ENCODE measurements at regions not wholly inside any gene's neighbourhood (a gene's known extent, or its start where the extent isn't known, plus 50 kb on each side); places are given as distances from the start of the nearest gene placed in this dataset.

DNA sequence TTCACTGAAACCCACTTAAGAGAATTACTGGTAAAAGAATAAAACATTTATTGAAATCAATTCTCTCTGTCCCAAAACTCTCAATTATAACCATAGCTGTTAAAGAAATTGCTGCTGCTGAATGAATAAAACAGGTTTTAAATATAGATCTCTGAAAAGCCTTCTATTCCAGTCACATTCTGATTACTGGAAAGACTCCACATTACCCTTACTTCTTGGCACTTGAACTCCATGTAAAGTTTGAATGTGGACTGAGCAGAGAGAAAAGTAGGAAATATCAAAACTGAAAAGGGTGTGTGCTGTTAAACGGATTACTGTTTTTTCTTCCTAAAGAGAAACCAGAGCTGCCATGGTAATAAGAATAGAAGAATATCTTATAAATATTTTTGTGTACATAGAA lies 655.3 kb upstream of the SETBP1 start:
- no peak for DNase-seq

DNA sequence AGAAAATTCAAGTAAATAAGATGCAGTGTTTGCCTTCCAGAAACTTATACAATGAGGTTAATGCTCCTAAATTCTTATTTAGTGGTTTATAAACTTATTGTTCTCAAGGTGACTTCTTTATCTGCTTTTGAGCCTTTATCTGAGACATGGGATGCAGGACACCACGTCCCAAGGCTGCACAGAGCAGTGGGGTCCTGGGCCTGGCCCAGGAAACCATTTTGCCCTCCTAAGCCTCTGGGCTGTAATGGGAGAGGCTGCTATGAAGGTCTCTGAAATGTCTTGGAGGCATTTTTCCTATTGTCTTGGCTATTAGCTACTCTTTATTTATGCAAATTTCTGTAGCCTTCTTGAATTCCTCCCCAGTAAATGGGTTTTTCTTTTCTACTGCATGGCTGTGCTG lies 652.6 kb upstream of the SETBP1 start:
- no peak for DNase-seq

DNA sequence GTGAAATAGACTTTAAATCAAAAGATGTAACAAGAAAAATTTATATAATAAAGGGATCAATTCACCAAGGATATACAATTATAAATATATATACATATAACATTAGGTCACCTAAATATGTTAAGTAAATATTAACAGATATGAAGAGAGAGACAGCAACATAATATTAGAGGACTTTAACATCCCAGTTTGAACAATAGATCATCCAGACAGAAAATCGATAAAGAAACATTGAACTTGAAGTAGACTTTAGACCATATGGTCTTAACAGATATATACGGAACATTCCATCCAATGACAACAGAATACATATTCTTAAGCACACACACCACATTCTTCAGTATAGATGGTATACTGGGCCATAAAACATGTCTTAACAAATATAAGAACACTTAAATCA lies 649.6 kb upstream of the SETBP1 start:
- no peak for DNase-seq

DNA sequence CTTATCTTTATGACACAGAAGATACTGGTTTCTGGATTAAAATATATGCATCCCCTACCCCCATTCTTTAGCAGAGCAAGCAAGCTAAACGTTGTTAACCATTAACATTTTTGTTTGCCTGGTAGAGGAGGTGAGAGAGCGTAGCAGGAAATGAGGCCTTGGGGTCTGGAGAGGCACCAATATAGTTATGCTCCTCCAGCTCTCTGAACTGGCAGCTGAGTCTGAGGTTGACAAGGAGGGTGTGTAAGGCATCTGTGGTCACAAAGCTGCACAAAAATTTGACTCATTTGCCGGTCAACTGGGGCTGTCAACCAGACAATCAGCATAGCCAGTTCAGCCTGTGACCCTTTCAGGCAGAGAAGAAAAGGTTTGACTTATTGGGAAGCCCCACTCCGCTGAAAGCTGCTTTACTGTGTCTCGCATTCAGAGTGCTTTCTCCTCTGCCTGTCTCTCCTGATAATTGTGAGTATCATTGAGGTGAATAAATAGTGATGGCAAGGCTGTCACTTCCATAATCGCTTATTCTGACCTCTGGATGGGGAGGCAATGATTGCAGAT lies 647.5 kb upstream of the SETBP1 start:
- DNase-seq: no peak

DNA sequence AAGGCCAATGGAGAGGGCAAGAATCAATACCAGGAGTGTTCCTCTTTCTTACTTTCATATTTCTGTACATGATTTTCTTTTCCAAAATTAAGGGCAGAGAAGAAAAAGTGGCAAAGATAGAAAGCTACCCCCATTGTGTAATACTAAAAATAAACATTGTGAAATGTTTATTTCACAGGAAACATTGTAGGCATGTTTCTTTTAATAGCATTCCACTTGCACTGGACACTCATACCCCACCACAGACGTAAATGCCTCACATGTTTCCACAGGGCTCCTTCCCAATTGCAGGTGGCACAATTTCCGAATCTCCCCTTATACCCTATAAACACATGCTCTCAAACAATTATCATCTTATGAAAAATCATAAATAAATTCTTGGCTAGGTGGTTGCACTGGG lies 645.1 kb upstream of the SETBP1 start:
- DNase-seq: no peak

DNA sequence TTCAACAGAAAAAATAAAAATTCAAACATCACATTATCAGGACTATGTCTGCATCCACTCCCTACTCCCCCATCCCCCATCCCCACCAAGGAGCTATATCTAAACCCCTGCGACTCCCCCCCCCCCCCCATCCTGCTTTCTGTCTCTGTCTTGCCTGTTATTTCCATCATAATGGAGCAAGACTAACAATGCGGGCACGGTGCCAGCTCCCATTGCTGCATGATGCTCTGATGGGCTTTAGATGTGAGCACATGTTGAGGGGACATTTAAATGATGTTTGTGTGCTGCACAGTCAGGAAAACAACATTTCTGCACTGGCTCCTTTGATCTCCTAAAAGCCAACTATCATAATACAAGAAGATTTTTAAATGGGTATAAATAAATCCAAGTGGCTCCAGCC lies 644.2 kb upstream of the SETBP1 start:
- DNase-seq: no peak

DNA sequence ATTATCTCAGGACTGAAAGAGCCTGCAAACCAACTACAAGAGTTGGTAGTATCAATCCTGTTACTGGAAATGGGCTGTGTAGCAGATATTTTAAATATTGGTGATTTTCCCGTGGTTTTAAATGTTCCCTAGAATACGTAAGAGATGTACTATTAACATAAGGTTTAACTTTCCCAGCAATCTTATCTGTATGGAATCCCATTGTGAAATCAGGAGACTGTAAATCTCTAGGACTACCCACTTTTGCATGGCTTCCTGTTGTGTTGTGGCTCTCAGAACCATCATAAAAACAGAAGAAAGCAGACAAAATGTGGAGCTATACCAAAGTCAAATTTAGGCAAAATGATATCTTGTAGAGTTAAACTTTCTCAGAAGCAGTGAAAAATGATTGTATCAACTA lies 641.5 kb upstream of the SETBP1 start:
- no peak for DNase-seq

DNA sequence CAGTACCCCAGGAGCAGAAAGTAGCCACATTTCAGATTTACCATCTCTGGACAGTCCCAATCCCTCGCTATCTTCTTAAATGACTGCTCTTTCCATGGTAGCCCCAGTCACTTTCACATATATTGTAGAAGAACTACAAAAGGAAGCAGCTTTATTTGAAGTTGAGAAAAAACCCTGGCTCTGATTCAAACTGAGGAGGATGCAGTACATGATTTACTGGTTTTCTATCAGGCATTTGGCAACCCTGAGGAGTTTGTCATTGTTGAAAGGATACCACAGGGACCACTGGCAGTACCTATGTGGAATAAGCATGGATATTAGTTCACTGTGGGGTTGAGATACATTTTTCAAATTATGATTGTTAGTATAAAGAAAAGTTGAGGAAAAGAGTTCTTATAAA lies 640.9 kb upstream of the SETBP1 start:
- DNase-seq: no peak

DNA sequence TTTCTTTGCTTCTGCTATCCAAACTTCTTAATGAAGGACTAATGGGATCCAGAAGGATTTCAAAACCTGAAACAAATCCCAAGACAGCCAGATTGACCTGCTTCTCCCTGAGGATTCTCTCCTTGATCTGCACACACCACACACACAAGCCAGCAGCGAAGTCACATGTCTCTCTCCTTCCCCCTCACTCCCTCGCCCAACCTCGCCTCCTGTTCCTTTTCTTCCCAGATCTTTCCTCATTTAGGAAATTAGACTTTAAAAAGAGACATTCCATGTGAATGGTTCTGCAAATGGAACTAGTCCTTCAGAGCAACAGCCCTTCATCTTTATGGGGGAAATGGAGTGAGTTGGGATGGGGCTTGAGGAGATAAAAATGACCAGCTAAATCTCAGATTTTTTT lies 639.1 kb upstream of the SETBP1 start:
- no peak for DNase-seq

DNA sequence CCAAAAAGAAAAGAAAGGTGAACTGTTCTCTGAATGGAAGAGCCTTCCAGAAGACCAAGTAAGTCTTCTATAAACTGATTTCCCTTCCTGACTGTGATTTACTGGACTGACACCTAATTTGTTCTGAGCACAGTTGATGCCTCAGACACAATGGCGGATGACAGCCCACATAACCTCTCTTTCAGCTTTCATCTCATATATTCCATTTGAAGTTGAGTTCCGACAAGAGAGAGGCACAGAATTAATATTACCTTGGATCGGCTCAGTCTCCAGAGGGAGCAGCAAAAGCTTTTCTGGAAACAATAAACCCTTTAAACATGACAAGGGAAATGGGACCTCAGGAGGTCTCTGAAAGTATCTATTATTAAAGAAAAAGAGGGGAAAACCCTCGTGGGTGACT lies 638.7 kb upstream of the SETBP1 start:
- DNase-seq: no peak

DNA sequence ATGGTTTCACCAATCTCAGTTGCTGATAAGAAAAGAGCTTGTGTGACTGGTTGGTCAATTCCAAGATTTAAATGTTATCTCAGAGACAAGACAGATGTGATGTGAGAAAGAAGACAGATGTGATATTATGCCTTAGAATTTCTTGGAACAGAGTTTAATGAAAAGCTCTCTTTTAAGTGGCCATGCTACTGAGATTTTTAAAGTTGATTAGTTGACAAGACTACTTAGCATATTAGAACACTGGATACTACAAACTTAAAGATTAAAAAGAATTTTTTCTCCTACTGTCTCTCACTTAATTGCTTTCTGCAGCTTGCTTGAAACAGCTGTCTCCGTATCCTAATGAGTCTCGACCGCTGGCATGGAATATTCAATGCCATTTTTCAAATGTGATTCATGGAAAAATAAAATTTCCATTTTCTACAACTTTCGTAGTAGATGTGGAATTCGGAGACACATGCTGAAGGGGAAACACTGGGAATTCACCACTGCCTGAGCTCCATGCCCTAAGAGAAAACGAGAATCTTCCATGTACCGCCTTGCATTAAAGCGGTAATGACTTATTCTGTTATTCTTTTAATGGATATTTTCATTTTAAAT lies 634.2 kb upstream of the SETBP1 start:
- DNase-seq: no peak

DNA sequence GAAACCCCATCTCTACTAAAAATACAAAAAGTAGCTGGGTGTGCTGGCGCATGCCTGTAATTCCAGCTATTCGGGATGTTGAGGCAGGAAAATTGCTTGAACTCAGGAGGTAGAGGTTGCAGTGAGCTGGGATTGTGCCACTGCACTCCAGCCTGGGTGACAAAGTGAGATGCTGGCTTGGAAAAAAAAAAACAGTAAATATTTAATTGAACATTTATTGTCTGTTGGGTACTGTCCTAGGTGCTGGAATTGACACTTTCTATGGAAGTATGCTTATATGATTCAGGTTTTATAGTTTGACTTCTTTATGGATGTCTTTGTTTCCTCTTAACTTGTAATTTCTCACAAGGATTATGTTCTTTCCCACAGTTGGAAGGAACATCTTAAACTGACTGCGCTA lies 633.1 kb upstream of the SETBP1 start:
- no peak for DNase-seq

DNA sequence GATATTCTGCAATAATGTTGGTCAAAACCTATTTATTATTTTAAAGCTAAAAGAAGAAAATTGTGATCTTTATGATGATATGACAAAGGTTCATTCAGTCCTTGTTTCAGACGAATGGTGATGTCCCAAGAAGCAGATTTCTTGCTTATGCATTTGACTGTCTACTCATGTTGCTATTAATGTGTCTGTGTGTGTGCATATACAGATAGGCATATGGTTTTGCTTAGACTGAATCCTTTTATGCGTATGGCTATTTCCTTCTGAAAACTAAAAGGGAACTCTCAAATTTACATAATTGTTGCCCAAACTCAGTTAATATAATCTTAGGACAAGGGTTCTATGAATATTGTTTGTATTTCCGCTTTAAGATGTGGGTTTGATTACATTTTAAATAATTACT lies 632.3 kb upstream of the SETBP1 start:
- no peak for DNase-seq

DNA sequence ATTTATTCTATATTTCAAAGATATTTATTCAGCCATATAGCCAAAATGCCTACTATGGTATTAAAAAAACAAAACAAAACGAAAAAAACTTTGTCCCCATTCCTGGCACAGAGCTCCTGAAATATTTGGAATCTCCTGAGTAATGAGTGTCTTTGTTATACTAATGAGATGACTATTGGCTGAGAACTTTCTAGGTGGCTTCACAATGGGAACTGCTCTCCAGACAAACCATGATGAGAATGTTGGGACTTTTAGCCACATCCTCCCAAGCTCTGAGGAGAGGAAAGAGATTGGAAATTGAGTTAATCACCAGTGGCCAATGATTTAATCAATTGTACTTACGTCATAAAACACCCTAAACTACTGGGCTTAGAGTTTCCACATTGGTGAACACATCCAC lies 631.8 kb upstream of the SETBP1 start:
- DNase-seq: no peak

DNA sequence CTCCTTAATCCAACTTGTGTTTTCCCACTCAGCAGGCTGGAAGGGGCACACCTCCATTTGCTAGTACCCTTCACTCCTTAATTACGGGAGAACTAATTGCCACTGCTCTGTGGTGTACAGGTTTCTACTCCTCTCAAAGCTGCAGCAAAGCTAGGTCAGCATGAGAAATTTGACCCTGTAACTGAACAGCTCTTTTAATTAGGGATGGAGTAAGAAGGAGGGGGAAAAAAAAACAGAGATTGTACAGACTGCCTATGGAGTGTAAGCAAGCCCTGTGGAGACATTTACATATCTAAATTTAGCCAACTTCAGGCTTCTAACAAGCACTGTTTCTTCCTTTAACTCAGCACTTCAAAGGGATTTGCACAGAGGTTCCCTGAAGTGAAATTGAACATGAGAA lies 629.7 kb upstream of the SETBP1 start:
- DNase-seq: no peak

DNA sequence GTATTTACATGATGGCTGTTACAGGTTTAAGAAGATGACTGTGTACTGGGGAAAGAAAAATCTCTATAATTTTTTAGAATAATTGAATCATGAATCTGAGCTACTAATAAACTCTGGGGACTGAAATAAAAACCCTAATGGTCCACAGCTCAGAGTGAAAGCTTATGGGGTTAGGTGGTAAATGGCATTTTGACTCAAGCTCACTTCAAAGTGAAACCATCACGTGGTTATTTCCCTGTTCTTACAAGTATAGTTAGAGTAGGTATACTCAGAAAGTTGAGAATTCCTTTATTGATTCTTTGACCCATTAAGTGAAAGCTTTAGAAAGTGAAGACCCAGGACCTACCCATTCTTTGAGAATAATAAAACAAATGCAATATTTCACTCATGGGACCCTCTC lies 626.2 kb upstream of the SETBP1 start:
- DNase-seq: no peak

DNA sequence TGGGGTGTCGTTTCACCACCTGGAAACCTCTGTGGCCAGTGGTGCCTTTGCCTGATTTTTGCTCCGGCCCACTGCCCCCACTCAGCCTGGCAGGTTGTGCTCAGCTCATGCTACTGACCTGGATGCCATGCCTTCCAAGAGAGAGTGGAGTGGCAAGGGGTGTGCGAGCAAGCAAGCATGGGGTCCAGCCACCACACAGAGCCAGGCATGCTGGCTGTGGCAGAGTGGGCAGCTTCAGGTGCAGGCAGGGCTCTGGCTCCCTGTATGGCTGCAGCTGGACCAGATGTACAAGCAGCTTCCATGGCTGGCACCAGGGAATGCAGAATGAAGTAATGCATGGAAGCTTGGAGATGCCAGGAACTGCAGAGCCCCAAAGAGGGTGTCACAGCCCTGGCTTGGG lies 620.5 kb upstream of the SETBP1 start:
- no peak for DNase-seq

DNA sequence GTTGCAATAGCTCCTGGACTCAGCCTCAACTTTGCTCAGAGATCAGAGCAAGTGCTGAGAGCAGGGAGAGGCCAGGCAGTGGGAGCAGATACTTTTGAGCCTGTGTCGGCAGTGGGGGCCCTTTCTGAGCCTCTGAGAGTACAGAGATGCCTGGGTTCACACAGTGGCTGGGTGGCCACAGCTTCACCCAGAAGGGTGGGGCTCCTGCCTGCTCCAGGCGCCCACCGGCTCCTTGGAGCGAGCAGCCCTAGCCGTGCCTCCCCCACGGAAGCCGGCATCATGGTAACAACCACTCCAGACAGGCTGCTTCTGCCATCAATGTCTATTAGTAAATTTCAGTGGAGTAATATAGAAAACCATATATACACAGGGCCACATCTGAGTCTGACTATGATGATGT lies 619.2 kb upstream of the SETBP1 start:
- no peak for DNase-seq

DNA sequence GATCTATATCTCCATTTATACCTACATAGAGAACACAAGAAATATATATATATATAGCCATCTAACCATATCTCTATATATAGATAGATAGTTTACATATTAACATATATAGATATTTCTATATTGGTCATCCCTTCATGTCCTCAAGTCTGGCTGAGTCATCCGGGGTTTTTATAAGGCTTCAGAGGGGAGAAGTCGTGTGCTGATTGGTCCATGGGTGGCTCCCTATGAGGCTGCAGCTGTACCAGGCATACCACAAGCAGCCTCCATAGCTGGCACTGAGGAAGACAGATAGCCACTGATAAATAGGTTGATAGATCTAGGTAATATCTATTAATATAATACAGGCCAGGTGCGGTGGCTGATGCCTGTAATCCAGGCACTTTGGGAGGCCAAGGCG lies 618.3 kb upstream of the SETBP1 start:
- no peak for DNase-seq

DNA sequence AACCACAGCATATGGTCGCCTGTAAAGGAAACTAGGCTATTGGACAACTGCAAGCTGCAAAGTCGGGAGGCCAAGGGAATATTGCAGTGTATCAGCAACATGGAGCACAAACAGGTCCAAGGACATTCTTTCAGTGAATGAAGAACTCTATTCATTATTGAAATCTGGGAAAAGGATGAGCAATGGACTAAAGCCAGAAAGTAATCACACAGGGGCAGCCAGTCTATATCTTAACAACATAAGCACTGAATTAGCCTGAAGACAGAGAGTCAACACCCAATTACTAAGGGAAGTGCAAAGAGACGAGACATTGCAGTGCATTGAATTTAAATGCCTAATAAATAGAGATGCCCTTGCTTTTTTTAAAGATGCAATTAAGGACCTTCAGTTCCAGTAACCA lies 615.5 kb upstream of the SETBP1 start:
- no peak for DNase-seq

DNA sequence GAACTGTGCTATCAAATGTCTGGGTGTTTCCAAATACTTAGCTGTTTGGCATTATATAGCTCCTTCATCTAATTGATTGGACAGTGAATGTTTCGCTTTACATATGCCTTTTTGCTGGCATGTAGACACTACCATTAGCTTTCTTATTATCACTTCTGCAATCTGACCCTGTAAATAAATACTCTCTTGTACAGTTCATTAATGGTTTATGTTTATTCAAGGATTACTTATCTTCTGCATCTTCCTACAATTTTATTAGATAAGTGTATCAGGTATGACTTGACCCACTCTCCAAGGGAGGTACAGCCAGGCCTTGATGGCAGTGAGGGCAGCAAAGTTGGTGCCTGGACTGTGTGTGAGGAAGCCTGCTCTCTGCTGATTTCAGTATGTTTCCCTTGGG lies 614.1 kb upstream of the SETBP1 start:
- no peak for DNase-seq

DNA sequence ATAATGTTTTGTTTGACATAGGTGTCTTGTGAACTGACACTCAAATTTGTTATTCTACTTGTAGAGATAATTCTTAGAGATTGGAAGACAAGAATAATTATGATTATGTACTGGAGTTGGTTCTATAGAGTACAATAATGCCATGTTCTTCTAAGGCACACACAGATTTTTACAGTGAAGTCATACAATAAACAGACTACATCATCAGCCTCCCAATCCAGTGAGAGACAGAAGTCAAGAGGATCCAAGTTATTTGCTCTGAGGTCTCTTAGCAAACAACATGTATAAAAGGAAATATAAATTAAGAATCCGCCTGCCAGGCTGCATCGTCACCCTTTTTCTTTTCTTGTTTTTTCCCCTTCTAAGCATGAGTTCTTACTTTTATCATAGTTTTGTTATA lies 613.5 kb upstream of the SETBP1 start:
- no peak for DNase-seq

DNA sequence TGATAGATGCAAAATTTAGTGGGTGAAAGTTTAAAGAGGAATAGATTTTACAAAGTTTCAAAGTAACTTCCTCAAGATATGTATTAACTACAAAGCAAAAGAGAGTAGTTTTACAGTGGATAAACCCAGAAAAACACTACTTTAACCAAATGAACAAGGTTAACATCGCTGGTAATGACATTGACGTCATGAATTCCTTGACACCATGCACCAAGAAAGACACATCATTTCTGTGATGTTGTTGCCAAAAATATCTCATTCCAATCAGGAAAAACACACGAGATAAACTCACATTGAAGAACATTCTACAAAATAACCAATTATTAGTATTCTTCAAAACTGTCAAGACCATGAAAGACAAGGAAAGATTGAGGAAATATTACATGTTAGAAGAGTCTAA lies 605.6 kb upstream of the SETBP1 start:
- DNase-seq: no peak

DNA sequence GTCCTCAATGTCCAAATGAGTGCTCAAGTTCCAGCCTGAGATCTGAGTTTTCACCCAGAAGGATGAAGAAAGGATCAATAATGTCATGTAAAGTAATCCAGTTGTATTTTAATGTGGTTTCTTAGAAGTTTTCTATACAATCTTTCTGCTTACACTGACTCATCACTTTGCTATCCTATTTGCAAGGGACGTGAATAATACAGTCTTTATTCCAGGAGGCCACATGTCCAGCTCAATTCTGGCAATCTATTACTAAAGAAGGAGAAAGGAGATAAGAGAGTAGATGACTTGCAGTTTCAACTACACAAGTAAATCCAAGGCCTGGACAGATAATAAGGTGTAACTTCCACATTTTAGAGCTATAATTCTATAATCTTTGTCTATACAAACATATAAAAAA lies 601.1 kb upstream of the SETBP1 start:
- DNase-seq: no peak

DNA sequence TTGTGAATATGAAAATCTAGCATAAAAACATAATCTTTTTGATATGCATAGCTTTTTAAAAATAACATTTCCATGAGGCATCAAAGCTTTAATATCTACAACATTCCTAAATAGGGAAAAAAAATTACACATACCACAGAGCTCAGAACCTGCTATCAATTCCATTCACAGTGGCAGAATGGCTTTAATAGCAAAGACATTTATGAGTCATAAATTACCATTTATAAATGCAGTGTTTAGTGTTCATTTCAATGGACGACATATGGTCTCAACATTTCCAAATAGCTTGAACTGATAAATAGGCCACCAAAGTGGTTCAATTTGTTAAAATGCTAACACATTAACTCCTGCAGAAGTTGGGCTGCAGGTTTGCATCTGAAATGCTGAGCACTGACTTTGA lies 600.6 kb upstream of the SETBP1 start:
- no peak for DNase-seq

DNA sequence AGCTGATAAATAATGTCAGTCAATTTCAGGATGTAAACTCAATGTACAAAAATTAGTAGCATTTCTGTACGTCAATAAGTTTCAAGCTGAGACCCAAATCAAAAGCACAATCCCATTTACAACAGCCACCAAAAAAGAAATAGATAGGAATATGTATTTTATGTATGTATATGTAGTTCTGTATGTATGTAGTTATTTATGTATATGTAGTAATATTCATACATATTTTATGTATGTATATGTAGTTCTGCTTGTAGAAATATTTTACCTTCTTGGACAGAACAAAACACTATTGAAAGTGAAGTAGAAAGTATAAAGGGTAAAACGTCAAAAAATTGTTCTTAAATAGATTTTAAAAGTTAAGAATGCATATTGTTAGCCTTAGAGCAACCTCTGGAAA lies 591.0 kb upstream of the SETBP1 start:
- no peak for DNase-seq
